Fibroblast of skin of left quadriceps (primary cell): ENCODE measurements at regions not wholly inside any gene's neighbourhood (a gene's known extent, or its start where the extent isn't known, plus 50 kb on each side); places are given as distances from the start of the nearest gene placed in this dataset.

Experiments
- DNase-seq, 2 experiments: peaks; one replicate each; pipeline ENCODE4 v3.0.0-alpha.2; 2013; ENCODE audit warnings: low read depth in 2 of 2

- no peak for DNase-seq
These were observed 344.9 kb downstream of the EFNA5 start for GRCh38 chr5:107325866-107326265.

DNA sequence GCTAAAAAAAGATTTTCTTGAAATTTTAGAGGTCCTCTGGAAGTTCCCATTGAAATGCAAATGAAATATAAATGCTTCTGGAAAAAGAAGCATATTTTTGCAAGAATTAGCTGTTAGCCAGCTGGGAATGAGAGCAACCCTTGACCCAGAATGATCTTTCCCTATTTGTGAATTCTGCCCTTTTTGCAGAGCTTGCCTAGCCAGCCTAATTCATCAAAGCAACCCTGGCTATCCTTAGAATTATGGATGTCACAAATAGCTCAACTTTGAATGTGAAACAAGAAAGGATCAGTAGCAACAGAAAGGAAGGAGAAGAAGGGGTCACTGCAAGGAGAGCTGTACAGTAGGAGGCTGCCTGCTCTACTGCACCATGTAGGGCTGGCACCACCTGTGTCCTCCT is 345.9 kb downstream of the EFNA5 start:
- no peak for DNase-seq

DNA sequence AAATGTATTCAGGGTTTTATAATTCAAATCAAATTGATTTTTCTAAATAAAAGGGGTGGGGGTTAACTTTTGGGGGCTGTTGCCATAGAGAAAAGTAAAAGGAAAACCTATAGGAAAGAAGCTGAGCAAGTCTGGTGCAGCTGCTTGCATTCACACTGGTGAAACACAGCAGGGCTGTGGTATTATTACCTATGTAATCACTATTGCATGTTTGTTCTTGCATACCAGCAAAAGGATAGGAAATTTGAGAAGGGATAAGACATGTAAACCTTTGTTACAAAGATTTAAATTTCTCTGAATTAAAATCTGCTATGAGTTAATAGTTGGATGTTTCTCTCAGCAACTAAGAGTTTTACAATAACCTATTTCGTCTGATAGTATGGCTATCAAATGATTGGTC is 346.7 kb downstream of the EFNA5 start:
- DNase-seq = no peak

DNA sequence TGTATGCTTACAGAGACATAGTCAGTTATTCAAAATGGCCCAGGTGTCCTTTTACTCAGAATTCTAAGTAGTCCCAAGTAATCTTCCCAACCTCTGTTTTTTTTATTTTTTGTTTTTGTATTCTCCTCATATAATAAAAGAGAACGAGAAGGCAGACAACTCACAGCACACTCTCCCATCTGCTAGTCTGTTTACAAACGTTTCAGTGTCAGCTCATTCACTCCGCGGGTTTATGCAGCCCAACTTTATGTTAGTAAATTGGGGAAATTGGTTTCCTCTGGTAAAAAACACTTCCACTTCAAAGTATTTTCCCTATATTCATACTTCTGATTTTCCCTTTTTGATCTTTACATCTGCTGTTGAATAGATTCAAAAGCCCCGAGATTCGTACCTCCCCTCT is 347.2 kb downstream of the EFNA5 start:
- no peak for DNase-seq

DNA sequence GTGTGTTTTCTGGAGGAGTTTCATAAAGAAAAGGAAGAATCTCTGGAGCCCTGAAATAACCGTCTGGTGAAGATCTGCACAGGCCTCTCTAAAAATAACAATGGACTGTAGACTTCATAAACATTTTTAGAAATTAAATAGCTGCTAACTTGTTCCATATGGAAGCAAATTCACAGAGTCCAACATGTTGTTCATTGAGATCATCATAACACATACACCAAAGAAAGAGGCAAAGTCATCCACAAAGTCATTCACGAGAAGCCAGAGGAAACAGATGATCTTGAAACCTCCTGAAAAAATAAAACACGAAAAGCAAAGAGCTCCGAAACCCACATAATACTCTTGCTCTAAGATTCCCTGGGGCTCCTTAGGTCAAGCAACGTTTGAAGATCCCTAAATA is 347.8 kb downstream of the EFNA5 start:
- peak; percentile 34 to 44 for DNase-seq

GRCh38 chr5:107321906-107322305 is 348.8 kb downstream of the EFNA5 start:
- DNase-seq = no peak

- no peak for DNase-seq
These were observed 349.9 kb downstream of the EFNA5 start for GRCh38 chr5:107320846-107321245.

DNA sequence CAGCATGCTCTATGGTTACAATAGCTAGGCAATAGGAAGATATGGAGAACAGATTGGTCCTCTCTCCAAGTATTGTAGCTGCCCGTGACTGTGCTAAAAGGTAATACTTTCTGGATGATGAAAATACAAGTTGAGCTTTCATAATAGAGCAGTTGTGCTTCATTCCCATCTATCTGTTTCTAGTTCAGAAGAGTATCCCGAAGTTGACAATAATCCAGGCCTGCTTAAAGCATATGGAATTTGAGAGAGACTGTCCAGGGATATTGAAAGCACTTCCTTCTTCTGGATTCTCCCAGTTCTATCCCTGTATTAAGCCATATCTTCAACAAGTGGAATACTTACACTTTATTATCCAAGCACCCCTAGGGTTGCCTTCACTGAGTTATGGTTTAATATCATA is 350.4 kb downstream of the EFNA5 start:
- peak in 1 of 2 experiments; percentile 7 for DNase-seq

DNA sequence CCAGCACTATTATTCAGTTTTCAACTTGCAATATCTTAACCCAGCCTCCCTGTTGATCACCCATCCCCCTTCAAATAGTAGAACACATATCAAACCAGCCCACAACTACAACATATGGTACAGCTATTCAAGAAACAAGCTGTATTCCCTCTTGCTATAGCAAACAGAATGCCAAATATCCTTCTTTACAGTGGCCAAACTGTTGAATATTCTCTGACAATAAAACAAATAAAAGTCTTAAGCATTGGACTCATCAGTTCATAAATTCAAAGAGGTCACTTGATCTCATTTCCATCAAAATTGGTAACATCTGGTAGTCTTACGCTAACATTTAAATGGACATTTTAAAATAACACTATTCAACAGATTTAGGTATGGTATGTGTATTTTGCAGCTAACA is 350.8 kb downstream of the EFNA5 start:
- peak; percentile 38 to 44 for DNase-seq

DNA sequence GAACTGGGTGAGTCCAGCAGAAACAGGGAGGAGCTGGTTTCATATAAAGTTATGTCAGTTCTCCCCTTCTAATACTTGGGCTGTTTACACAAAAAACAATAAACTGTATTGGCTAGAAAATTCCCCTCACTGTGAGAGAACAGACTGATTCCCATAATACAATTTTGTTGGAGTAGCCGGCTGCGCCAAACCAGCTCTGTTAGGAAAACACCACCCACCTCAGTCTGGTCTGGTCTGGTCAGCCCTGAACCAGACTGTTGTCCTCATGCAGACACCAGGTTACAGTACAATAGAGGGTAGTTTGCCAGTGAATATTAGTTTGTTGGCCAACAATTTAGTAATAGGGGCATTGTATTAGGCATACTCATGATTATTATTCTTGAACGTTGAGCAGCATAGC is 356.4 kb downstream of the EFNA5 start:
- no peak for DNase-seq

- no peak for DNase-seq
These were observed 356.8 kb downstream of the EFNA5 start for GRCh38 chr5:107313921-107314320.

DNA sequence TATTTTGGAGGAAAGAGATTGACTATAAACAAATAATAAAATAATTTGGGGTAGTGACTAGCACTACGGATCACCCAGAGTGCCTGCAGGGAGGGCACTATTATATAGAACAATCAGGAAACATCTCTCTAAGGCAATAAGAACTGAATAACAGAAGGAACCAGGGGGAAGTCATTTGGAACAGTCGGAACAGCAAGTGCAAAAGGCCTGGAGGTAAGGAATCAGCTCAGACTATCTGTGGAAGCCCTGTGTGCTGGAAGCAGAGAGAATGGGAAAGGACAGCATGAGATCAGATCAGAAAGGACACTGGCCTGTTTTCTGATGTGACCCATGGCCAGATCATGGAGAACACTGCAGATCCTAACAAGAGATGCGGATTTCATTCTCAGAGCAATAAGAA is 357.6 kb downstream of the EFNA5 start:
- DNase-seq = no peak

DNA sequence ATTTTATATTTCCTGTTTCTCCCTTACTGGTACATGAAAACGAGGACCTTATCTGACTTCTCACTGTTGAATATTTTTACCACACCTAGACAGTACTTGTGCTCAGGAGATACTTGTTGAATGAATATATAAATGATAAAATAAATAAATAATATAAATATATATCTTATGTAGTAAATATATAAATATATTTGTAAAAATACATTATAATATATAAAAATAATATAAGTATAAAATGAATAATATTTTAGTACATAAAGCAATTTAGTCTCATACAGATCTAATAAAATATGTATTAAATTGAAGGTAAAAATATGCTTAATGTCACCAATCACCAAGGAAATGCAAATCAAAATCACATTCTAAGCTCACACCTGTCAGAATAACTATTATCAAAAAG is 360.6 kb downstream of the EFNA5 start:
- DNase-seq = no peak

DNA sequence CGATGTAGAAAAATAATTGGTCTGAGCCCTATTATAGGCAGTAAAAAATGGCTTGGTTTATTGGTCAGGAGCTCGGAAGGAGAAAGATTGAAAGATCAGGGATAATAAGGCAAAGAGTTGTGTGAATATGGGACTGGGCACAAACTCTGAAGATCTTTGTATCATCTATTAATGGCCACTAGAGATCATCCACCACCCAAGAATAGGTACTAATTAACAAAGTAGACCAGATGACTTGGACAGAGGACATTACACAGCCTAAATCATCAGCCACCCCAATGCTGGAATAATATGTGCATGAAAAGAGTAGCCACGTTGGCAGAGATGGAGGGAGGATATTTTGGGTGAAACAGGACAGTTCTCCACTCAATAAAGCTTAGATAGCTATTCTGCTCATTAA is 364.1 kb downstream of the EFNA5 start:
- no peak for DNase-seq

DNA sequence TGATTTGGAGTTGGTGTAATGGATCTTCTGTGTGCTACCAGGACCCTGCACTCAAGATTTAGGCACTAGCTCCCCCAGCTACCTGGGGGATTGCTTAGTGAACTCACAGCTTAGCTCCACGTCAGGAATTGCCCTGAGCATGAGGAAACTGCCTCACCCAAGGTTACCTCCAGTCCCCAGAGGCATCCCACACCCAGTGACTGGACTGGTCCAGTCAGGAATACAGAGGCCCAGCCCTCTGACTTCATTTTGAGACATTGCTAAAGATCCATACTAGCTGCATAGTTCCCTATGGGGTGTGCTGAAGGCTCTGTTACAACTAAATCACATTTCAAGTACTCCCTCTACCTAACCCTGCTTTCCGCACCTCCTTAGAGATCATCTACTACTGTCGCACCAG is 364.7 kb downstream of the EFNA5 start:
- no peak for DNase-seq

GRCh38 chr5:107304684-107305083 is 366.1 kb downstream of the EFNA5 start:
- no peak for DNase-seq

GRCh38 chr5:107303171-107303968 is 367.4 kb downstream of the EFNA5 start:
- no peak for DNase-seq

DNA sequence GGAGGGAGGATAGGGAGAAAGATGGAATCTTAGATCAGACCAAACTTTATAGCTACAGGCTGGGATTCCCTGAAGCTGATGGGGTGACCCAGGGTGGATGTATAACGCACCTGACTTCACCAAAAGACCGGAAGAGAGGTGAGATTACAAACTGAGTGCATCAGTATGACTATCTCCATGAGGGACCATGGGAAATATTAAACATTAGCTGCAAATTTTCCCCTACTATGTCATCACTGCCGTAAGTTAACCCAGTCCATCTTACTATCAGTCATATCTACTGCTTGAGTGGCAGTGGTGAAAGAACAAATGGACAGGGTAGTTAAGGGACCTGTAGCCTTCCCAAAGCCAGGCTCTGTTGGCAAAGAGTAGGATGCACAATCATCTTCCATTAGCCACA is 368.3 kb downstream of the EFNA5 start:
- no peak for DNase-seq

- DNase-seq = no peak
These were observed 368.7 kb downstream of the EFNA5 start for GRCh38 chr5:107301999-107302398.

- DNase-seq = no peak
These were observed 369.9 kb downstream of the EFNA5 start for GRCh38 chr5:107300721-107301327.

DNA sequence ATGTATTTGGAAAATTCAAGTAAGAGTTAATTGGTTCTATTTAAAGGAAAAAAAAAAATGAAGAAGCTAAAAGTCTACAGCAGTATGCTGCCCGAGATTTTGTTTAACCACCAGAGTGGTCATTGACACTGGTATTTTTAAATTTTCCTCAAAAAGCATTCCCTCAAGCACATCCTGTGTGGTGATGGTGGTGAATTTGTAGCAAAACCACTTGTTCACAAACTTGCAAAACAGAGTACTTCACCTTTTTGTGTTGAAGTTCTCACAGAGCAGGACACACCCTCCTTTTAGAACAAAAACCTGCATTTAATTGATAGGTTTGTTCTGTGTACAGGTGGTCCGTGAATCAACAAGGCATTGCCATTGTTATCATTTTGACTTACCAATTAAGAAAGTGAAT is 374.2 kb downstream of the EFNA5 start:
- no peak for DNase-seq

DNA sequence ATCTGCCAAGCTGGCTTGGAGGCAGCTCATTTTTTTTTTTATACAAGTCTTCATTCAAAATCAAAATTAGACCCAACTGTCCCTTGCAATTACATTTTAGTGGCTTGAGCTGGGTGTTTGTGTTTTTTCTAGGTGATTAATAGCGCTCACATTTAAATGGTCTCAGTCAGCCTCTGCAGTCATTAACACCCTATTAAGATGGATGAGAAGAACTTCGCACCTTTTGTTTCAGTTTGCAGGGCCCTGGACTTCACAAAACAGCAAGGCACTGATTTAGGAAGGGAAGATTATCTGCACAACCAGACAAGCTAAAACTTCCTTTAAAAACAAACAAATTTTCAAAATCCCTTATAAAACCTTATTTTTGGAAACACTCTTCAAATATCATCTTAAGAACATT is 374.8 kb downstream of the EFNA5 start:
- DNase-seq = no peak

GRCh38 chr5:107294669-107295068 is 376.1 kb downstream of the EFNA5 start:
- DNase-seq = no peak

DNA sequence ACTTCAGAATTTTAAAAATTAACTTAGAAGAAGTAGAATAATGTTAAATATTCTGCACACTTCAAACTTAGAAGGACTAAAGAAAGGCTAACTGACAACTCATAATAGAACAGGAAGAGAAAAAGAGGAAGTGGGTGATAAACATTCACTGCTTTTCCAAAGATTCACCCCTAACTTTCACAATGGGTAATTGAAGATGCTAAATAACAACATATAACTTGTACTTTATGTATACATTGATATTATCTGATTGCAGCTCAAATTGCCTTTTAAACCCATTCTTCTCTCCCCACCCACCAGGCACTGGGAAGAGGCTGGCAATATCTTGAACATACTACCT is 376.6 kb downstream of the EFNA5 start:
- no peak for DNase-seq
